ENCODE measurements at regions not wholly inside any gene's neighbourhood (a gene's known extent, or its start where the extent isn't known, plus 50 kb on each side); places are given as distances from the start of the nearest gene placed in this dataset.

GRCh38 chr1:175861626-175862367 lies 118.4 kb upstream of the TNR start:
- TF ChIP-seq CTCF (tag by site-specific recombination; IDR thresholded peaks at IDR 0.05) (no peak), HOXA7 (CRISPR knock-in tag; IDR thresholded peaks at IDR 0.05; ENCODE audit: borderline replicate concordance) (no peak), ZNF274 (IDR thresholded peaks at IDR 0.05; ENCODE audit: low read length) (no peak), ZNF274 (tag by site-specific recombination; IDR thresholded peaks at IDR 0.05; ENCODE audit: borderline replicate concordance) (no peak)
